HG02642 (cell line): ENCODE measurements at regions not wholly inside any gene's neighbourhood (a gene's known extent, or its start where the extent isn't known, plus 50 kb on each side); places are given as distances from the start of the nearest gene placed in this dataset.

ENCODE experiments used
- ATAC-seq: cut with Tn5 transposase; IDR thresholded peaks from one replicate; pipeline ENCODE4 v1.9.1; 2021; ENCODE audit warnings: mild to moderate bottlenecking; ENCODE audit not compliant: unreplicated experiment, poor library complexity

DNA sequence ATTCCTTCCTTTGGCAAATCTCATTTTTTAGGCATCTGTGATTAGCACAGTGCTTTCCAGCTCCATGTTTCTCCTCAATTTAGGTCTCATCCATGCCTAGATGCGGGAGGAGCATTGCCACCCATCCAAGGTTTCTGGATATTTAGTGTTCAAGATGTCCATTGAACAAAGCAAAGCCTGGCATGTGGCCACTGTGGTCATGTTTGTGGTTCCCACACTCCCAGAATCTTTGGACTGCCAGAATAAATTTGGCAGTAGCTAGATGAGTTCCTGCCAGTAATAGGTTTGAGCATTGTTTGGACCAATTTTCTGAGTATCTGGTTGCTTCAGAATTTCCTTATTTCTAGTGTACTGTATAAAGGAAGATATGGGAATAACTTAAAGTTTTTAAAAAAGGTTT is 1124.1 kb downstream of the ADGRL3 start:
- ATAC-seq: no peak

DNA sequence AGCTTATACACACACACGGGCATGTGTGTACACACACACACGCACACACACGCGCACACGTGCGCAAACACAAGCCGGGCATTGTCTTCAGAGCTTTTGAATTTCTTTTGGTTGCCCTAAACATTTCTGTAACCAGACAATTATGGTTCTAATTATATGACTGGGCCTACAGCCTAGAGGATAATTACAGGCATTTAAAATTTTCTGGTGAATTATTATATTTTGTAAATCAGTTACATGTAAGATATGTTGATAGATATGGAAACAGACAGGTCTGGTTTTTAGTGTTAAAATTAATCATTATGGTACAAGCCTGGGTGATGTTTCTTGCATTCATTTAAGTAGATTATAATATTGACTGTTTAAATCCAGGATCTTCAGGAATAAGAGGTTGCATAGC is 1120.5 kb downstream of the ADGRL3 start:
- no peak for ATAC-seq

DNA sequence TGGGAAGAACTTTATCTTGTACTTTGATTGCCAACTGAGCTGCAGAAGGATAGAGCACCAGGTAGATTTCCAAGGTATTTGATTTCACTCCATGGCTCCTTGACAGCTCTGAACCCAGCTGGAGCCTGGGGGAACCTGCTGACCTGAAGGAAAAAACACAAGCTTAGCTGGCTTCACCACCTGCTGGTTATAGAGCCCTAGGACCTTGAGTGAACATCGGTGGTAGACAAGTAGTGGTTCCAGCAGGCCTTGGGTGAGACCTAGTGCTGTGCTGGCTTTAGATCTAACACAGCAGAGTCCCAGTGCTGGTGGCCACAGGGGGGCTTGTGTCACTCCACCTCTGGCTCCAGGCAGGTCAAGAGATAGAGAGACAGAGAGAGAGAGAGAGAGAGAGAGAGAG is 1102.6 kb downstream of the ADGRL3 start:
- ATAC-seq: no peak

DNA sequence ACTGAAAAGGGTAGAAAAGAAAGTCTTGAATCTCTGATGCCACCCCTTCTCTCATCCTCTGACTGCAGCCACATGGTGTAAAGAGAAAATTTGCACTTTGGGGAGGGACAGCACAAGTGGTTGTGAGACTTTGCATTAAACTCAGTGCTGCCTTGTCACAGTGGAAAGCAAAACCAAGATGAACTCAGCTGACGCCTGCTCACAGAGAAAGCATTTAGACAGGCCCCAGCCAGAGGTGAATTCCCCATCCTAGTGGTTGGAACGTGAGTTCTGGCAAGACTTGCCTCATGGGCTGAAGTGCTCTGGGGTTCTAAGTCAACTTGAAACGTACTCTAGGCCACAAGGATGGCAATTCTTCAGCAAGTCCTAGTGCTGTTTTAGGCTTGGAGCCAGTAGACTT is 1101.4 kb downstream of the ADGRL3 start:
- no peak for ATAC-seq

DNA sequence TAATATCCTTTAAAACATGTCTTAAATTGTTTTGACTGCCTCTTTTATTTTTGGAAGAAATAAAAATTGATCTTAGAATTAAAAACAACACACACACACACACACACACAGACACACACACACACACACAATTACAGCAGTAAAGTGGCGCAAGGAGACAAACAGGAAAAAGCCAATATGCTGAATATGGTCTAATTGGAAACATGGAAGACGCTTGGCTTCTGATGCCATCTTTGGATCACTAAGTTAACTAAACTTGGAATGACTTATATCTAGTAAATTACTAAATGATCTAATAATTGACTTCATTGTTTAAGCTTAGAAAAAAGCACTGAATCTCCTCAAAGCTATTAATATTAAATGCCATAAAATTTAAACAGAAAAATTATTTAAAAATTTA is 1093.4 kb downstream of the ADGRL3 start:
- ATAC-seq: no peak

DNA sequence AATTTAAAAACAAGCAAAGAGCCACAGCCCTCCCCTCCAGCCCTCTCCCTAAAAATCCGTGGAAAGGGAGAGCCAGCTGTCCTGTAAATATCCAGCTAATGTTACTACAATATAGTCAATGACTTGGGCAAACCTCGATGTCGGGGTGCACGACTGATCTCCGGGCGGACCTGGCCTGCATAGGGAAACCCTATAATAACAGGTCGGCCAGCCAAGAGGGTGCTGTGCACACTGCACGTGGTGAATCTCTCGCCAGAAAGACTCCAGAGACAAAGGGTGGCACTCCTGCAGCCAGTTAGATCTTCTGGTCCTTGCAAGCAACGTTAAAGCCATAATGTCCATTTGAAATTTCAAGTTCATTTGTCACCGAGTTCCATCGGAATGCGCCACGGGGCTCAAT is 1092.8 kb downstream of the ADGRL3 start:
- ATAC-seq: no peak

DNA sequence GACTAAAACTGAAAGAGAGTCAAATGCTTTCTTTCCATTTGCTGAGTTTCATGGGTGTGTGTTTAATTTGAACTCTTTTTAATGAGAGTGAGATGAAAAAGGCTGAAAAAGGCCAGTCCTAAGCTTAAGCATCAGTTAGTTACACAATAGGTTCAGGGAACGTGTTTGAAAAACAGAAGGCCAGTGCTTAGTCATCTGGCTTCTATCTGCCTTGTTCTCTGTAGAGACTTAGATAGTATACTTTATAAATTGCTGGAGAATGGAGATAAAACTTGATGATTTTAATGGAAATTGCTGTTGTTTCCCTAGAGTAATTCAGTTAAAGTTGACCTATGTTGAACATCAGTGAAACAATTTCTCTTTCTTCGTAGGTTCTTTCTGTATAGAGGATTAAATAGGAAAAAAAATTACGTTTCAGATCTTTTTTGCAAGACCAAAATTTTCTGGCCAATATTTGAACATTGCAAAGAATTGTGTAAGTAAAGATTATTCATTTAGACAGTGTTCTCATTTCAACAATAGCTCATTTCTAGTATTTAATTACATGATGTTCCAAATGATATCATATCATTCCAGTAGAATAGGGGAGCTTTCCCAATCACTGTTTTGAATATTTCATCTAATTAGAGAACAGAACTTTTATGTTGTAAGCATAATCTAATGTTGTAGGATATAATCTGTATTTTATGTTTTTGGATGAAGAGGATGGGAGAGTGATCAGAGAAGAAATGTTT is 1088.8 kb downstream of the ADGRL3 start:
- ATAC-seq: no peak

DNA sequence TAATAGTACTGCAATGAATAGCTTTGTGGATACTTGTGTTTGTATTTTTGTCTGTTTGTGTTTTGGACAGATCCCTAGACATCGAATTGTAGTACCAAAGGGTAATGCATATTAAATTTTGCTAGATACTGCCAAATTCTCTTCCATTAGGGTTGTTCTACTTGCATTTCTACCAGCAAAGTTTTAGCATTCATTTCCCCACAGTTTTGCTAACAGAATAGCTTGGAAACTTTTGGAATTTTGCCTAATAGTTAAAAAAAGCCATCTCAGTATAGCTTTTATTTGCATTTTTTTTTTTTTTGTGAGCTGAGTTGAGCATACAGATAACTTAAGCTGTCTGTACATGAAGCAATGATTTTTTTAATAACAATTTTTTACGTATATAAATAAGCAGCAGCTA is 1084.9 kb downstream of the ADGRL3 start:
- ATAC-seq: no peak

DNA sequence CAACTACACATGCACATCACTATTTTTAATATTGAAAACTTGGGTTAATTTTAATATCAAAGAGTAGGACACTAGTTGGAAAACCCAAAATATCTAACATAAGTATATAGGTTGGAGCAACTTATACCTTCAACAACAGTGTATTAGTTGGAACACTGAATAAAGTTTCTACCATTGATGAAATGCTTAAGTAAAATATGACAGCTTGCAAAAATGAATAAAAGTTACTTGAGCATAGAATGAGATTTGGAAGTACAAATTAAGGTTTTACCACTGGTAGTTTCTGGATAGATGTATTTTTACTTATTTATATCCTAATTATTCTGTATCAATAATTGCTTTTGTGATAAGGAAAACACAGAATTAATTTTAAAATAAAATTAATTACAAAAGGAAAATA is 1079.6 kb downstream of the ADGRL3 start:
- ATAC-seq: no peak

DNA sequence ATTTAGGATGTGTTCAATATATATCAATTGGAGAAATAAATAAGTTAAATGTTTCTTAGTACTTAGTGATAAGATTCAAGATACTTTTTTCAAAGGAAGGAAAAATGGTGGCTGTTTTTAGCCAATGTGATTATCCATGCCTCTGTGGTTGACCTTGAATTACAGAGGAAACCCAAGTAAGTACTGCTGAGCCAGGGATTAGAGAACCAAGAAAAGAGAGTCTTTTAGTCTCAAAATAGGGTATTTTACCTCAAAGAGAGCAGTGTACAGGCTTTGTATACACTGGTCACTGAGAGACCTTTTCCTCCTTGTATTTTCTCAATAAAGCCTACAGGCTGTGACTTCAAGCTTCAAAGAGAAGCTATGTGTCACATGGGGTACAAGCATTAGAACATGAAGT is 1075.3 kb downstream of the ADGRL3 start:
- no peak for ATAC-seq

DNA sequence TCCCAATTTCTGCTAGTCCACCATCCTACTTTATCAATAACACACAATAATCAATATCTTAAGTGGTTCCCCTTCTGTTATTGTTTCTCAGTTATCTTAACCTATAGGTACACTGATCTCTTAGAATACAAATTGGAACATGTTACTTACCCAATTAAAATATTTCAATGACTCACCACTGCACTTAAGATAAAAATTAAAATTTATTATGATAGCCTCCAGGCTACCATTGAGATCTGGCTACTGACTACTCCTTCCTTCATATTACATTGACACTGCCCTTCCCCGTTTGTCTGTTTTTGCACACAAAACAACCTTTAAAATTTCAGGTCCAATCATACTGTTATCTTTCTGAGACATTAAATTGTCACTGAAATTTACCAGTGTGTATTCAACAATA is 1074.7 kb downstream of the ADGRL3 start:
- ATAC-seq: no peak

DNA sequence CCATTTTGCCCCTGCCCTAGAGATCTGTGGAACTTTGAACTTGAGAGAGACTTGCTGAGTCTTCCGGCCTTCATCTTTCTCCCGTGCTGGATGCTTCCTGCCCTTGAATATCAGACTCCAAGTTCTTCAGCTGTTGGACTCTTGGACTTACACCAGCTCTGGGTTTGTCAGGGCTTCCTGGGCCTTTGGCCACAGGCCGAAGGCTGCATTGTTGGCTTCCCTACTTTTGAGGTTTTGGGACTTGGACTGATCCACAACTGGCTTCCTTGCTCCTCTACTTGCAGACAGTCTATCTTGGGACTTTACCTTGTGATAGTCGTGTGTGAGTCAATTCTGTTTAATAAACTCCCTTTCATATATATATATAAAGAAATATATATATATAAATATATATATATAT is 1071.0 kb downstream of the ADGRL3 start:
- ATAC-seq: no peak

DNA sequence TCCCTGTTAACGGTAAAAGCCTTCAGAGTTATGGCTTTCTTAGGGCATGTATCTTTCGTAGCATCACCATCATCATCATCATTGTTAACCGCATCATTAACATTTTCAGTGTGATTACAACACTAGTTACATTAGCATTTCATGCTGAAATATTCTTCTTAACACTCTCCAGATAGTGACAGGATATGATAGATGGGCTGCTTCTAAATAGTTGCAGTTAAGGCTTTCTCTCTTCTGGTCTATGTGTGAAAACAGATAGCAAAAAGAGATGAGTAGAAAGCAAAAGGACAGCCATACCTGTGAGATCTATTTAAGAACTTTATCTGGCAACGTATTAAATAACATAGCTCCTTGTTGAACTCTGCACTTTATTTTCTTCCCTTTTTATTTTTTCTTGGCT is 1069.8 kb downstream of the ADGRL3 start:
- ATAC-seq: no peak

DNA sequence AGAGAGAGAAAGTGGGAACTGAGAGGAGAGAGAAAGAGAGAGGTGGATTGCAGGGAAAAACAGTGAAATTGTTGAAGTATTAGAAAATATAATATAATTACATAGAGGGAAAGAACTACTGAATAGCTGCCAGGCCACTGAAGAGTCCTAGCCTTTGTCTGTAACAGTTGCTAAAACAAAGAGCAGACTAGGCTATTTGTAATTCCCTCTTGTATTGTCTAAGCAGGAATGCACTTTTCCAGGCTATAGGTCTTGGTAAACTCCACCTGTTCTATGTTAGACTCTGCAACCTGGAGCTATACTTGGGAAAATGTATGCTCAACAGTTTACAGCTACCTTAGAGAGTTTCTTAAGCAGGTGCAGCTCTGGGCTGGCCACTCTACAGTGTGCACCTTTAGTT is 1063.3 kb downstream of the ADGRL3 start:
- no peak for ATAC-seq

DNA sequence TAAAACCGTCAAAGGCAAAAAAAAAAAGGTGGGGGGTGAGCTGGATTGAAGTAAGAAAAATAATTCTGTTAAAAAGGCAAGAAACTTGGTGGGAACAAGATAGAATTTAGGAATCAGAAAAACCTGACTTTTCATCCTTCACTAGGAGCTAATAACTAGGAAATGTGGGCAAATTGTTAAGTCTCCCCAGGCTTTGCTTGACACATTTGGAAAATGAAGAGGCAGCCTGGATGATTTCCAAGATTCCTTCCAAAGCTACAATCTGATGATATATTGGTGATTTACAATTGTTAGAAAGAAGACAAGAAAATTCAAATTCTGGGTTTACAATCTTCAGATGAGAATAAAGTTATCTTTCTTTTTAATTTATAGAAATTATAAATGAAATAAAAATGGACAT is 1062.5 kb downstream of the ADGRL3 start:
- ATAC-seq: no peak

DNA sequence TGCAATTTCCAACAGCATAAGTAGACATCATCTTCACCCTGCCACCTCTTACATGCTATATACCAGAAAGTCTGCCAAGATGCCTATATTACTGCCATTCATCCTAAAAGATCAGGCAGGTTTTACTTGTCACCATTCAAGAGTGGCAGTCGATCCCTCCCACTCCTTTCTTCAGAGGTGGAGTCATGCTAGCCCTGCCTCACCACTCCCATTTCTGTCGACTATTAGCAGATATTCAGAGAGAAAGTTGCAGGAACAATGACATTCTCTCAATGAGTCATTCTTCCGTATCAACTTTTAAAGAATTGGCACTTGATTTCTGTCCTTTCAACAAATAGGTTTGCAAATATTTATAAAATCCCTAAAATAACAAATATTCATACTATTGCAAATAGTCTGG is 1060.1 kb downstream of the ADGRL3 start:
- no peak for ATAC-seq

DNA sequence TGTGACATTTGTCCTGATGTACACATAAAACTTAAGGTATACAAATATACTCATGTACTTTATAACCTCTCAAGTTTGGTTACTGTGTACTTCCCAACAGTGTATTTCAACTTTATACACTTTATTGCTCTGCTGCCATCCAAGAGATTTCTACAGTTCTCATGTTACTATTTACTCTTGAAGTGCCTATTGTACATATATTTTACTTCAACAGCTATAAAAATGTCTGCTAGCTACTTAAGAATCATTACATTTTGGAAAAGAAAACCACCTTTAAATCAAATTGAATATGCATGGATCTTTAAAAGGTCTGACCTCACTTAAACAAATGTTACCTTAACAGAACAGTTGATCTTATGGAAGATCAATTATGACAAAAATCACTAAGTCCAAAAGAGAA is 1056.4 kb downstream of the ADGRL3 start:
- no peak for ATAC-seq

DNA sequence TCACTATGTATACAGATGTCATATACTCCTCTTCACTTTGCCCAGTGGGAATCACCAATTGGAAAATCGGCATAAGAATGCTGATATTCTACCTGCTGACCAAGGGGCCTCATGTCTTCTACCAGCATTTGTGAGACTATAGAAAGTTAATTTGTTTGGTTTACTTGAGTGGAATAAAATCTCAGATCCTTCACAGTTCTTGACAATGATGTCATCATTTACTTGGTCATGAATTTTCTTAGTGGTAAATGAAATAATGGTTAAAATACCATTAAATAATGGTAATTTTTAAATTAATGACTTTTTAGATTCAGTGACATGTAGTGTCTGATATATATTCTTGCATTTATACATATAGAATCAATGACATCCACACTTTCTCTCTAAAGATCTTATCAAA is 1052.6 kb downstream of the ADGRL3 start:
- ATAC-seq: no peak

DNA sequence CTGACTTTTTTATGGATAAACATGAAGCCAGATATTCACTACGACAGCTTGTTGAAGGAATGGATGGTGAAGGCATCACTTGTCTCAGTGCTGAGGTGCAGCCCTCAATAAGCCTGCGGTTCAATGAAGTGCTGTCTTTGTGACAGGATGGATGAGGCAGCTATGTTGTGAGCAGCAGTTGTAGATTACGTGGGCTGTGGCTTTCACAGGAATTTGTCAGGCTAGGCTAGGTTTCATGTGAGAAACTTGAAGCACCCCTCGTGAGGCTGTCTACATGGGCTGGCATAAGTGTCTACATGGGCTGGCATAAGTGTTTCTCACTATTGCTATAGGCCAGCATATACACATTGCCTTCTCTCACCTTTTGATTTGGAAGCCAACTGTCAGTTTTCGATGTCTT is 1050.0 kb downstream of the ADGRL3 start:
- ATAC-seq: no peak

DNA sequence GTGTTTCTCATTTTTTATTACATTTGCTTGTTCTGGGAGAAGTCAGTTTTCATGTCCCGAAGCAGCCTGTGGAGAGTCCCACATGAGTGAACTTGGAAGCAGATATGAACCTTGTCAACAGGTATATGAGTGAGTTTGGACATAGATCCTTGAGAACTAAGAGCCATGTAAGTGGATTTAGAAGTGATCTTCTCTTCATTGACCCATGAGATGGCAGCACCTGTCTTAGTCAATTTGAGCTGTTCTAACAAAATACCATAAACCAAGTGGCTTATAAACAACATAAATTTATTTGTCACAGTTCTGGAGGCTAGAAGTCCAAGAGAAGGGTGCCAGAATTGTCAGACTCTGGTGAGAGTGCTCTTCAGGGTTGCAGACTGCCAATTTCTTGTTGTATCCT is 1043.8 kb downstream of the ADGRL3 start:
- no peak for ATAC-seq

DNA sequence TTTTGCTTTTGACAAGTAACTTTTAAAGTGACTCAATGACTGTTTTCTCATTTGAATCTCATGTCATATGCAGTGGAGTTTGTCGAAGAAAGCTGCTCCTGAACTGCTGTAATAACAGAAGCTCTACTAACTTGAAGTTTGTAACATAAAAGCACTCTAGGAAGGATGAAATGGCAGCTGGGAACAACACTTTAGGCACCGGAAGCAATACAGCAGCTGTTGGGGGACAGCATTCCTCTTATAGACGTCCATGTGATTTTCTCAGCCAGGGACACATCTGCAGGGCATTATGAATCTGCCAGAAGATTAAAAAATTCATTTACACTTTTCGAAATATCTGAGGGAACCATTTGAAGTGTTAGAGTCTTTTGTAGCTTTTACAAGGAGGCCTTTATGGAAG is 1035.8 kb downstream of the ADGRL3 start:
- no peak for ATAC-seq

DNA sequence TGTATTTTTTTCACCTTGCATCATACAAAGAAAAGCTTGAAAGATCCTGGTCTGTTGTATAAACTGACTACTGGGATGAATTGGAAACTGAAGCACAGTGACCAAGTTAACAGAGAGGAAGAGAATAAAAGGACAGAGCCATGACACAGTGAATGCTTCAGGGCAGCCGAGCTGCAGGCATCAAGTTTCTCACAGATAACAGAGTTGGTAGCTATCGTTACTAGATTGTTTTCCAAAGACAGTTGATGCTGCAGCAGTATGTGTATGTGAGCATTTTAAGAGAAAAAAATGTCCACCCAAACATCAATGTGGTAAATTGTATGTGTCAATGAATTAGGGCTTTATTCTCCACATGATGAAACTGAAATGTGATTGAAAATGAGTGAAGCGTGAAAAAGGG is 1032.7 kb downstream of the ADGRL3 start:
- no peak for ATAC-seq

DNA sequence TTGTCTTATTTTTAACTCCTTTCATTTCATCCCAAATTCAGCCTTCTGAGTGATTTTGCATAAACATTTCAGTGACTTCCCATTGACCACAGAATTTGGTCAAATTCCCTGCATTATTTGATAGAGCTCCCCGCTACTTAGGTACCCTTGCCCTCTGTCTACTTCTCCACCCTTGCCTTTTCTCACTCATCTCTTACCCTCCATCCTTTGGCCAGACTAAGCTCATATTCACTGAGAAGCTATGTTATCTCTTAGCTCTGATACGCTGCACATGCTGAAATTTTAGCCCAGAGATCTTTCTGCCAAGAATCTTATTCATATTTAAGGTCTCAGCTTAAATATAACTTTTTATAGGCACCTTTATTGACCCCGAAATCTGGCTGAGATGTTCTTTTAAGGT is 1031.9 kb downstream of the ADGRL3 start:
- no peak for ATAC-seq
